Right renal cortex interstitium (tissue), 3 donors: ENCODE measurements at regions not wholly inside any gene's neighbourhood (a gene's known extent, or its start where the extent isn't known, plus 50 kb on each side); places are given as distances from the start of the nearest gene placed in this dataset.

ENCODE experiments used
- DNase-seq, 3 donors: peaks; one replicate each; pipeline ENCODE4 v3.0.0-alpha.2; 2013; ENCODE audit warnings: low read depth in 3 of 3, low spot score in 2 of 3

GRCh38 chr6:149147938-149148718, 169.4 kb upstream of the TAB2 start:
- DNase-seq: no peak

DNA sequence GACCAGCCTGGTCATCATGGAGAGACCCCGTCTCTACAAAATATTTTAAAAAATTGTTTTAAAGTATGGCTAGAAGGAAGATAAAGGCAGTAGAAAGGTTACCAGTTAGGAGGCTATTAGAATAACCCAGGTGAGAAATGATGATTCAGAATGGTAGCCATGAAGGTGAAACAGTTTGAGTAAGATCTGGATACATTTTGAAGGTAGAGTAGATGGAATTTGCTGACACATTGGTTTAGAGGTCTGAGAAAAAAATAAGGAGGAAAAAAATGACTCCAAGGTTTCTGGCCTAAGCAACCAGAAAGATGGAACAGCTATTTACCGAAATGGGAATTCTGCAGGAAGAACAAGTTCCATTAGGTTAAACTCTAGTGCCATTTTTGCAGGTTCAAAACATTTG, 167.9 kb upstream of the TAB2 start:
- no peak for DNase-seq

DNA sequence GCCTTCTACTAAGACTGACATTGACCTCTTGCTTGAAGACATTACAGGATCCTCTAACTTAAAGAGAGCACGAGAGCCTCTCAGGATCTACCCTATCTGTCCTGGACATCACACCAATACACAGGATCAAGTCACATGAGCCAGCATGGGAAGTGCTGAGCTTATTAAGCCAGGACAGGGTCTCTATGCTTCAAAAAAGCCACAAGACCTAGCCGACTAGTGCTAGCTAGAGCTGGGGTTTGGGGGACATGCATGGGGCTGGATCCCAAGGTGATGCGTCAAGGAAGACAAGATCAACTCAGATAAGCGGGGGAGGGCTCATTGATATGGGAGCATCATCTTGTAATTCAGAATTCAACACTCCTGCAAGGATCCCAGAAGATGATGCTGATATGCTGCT, 167.2 kb upstream of the TAB2 start:
- DNase-seq: no peak

- DNase-seq: no peak
Measured at GRCh38 chr6:149150801-149151398, 166.6 kb upstream of the TAB2 start.

- no peak for DNase-seq
Measured at GRCh38 chr6:149152521-149152920, 165.0 kb upstream of the TAB2 start.

GRCh38 chr6:149153100-149153499, 164.4 kb upstream of the TAB2 start:
- no peak for DNase-seq

DNA sequence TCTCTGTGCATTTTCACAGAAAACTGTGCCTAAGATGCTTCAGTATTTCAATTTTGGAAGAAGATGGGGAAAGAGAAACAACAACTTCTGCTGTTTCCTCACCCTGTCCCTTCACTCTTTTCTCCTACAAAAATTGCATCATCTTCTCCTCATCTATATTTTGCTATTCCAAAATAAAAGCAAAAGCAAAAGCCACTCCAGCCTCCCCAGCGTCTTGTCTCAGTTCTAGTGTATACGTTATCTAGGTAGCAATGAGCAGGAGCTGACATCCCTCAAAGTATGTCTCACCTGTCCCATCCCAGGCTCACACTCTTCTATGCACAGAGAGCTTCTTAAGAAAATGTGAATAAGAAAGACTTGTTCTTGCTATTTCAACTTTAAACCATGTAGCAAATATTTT, 163.8 kb upstream of the TAB2 start:
- DNase-seq: no peak

DNA sequence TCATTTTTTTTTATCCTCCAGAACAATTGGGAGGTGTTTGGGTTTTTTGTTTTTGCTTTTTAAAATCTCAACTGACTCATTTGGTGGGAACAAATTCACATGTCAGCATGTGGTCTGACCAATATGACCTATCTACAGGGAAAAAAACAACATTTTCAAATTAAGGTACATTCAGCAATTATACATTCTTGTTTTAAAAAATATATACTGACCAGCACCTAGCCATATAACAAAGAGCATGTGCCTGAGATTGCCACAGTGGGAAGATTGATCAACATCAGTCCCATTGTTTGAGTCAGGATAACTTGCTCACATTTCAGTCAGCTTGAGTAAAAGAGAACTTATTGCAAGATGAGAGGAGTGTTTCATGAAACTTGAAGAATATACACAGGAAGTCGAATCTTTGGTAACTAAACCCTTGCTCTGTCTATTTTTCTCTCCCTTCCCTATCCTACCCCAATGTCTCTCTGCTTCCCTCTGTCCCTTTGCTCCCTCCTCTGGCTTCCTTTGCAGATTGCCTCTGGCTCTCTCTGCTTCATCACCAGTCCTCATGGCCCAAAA, 163.2 kb upstream of the TAB2 start:
- DNase-seq: no peak

- DNase-seq: no peak
Measured at GRCh38 chr6:149157126-149157525, 160.4 kb upstream of the TAB2 start.

- no peak for DNase-seq
Measured at GRCh38 chr6:149158076-149158475, 159.4 kb upstream of the TAB2 start.

GRCh38 chr6:149160943-149161342, 156.6 kb upstream of the TAB2 start:
- no peak for DNase-seq

DNA sequence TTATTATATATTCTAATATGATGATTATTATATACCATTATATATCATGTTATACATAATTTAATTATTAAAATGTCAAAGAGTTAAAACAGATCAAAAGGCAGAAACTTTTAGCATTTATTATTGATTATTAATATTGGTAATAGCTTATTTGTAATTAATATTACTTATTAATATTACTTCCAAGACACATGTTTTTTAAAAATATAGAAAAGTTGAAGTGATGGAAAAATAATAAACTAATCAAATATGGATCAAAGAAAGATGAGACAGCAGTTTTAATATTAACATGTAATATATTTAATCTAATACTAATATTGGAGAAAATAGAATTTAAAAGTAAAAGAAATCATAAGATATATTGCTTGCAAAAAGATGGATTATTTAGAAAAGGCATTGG, 154.6 kb upstream of the TAB2 start:
- no peak for DNase-seq

DNA sequence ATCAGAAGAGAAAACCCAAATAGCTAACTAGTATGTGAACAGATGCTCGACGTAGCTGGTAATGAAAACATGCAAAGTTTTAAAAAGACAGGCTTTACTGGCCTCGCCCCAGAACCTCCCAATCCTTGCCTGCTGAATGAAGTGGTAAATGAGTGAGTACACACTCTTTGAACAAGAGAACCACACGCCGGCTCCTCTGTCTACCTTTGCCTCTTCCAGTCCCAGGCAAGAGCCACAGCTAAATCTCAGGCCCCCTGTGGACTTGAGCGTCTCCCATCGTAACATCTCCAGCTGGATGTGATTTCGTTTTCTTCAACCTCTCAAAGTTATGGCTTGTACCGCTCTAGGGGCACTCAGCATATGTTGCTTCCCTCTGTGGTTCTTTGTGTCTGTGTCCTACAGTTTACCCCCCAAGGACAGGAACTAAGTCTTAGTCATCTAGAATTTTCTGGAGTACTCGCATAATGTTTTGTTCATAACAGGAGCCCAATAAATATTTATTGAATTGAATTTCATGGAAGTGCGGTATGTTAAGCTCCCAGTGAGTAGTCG, 153.2 kb upstream of the TAB2 start:
- DNase-seq: no peak

DNA sequence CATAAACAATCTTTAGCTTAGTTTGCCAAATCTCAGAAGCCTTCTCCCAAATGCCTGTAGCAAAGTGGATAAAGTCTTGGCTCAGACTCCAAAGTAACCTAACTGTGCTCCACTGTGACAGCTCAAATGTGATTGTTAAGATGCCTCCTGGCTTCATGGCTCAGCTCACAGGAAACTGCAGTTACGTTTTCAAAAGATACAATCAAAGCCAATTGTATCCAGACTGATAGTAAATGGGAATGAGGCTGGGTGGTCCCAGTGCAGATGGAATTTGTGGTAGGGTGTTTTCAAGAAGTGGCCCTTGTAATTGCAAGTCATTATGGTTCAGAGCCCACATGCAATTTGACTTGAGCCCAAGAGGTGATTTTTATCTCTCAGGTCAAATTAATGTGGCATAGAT, 151.2 kb upstream of the TAB2 start:
- DNase-seq: no peak

GRCh38 chr6:149166747-149167146, 150.8 kb upstream of the TAB2 start:
- DNase-seq: no peak

DNA sequence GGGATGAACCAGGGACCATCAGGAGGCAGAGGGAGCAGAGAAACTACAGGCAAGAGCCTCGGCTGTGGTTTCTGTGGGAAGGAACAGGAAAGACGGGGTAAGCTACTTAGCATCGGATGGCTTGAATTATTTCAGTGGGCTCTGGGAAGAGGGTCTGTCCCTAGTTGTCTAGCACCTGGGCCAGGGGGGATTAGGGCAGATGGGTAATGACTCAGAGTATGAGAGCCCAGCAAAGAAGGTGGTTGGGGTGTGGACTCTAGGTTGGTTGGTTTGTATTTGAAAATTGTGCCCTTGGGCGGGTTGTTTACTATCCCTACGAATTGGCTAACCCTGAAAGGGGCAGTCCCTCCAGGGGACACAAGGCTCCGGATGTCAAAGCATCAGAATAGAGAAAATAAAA, 148.5 kb upstream of the TAB2 start:
- no peak for DNase-seq

- DNase-seq: no peak
Measured at GRCh38 chr6:149169761-149170511, 147.6 kb upstream of the TAB2 start.

GRCh38 chr6:149170564-149171452, 146.7 kb upstream of the TAB2 start:
- DNase-seq: peak in 2 of 3 donors; percentile 43 to 48

DNA sequence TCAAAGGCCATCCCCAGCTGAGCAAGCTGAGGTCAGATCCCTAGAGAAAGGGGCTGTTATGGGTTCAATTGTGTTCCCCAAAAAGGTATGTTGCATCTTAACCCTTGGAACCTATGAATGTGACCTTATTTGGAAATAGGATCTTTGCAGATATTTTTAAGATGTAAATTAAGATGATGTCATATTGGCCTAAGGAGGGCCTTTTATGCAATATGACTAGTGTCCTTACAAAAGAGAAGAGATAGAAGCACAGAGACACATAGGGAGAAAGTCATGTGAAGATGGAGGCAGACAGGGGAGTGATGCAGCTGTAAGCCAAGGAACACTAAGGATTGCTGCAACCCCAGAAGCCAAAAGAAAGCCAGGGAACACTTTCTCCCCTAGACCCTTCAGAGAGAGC, 144.3 kb upstream of the TAB2 start:
- no peak for DNase-seq

DNA sequence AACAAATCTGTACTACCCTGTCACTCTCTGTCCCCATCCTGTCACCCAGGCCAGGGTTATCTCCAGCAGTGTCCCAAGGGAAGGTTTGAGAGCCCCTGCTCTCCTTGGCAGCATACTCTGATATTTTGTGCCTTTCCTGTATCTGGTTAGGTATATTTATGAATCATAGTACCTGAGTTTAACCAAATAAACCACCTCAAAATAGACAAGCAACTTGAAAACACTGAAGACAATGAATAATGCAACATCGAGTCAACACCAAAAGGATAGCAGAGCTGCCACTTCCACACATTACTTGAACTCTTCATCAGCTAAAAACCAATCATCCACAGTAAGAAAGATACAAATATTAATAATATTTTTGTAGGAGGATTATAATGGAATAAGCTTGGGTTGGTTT, 142.6 kb upstream of the TAB2 start:
- DNase-seq: no peak
